Activated B cell treated with CpG ODN at 0.5 μM for 24 hours (primary cell): ENCODE measurements at regions not wholly inside any gene's neighbourhood (a gene's known extent, or its start where the extent isn't known, plus 50 kb on each side); places are given as distances from the start of the nearest gene placed in this dataset.

Experiments
- ATAC-seq: fragments of 200-7000 bp; cut with Tn5 transposase; one replicate; pipeline ENCODE4 v1.10.0; 2021; ENCODE audit warnings: low read depth, mild to moderate bottlenecking, moderate library complexity
- CTCF ChIA-PET: fragments of 350-600 bp; sonication (Branson Sonifier 250); formaldehyde crosslinking; loops from one replicate; lab custom pipeline; 2021; ENCODE audit warnings: antibody characterized with exemption; lab: Charles Lee
- POLR2A ChIA-PET: fragments of 350-600 bp; sonication (Branson Sonifier 250); formaldehyde crosslinking; loops from one replicate; lab custom pipeline; 2021; ENCODE audit warnings: antibody characterized with exemption; lab: Charles Lee
- DNase-seq: peaks from one replicate; pipeline ENCODE4 v3.0.0; 2022
- H3K27ac Mint-ChIP-seq: one replicate; pipeline ENCODE4 v1.8.0; 2020; ENCODE audit warnings: mixed read lengths
- H3K27me3 Mint-ChIP-seq: one replicate; pipeline ENCODE4 v1.8.0; 2021; ENCODE audit warnings: mixed read lengths
- H3K36me3 Mint-ChIP-seq: one replicate; pipeline ENCODE4 v1.8.0; 2021; ENCODE audit warnings: low read depth, mixed read lengths
- H3K4me1 Mint-ChIP-seq: one replicate; pipeline ENCODE4 v1.8.0; 2021; ENCODE audit warnings: mixed read lengths
- H3K4me3 Mint-ChIP-seq: one replicate; pipeline ENCODE4 v1.8.0; 2020; ENCODE audit warnings: mild to moderate bottlenecking, mixed read lengths
- H3K9me3 Mint-ChIP-seq: one replicate; pipeline ENCODE4 v1.8.0; 2020; ENCODE audit warnings: mixed read lengths
- intact Hi-C: fragments of 100-400 bp; cut with micrococcal nuclease; formaldehyde crosslinking; loops from one replicate; pipeline ENCODE4 v1.15.1; 2024
- TF ChIP-seq, protein P1 (sequence below): fragments of 200-600 bp; IDR thresholded peaks from one replicate; pipeline ENCODE4 v1.8.0; 2022; ENCODE audit warnings: antibody characterized with exemption, mild to moderate bottlenecking

DNA sequence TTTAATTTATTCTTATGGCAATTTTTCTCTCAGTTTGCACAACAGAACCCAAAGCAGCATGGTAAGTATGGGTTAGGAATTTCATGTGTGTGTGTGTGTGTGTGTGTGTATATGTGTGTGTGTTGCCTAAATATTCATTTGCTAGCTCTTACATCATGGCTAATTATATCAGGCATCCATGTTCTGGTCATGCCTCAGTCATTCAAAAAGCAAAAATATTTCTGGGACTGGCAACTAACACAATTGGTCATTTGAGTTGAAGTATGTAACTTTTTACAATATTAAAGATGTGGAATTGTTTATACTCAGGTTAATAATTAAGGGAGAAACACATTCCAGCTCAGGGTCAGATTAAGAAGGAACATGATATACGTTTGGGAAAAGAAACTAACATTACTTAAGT is 67.6 kb upstream of the PHYHIPL start:
- CTCF ChIA-PET: no interaction called here
- no peak for DNase-seq
- ATAC-seq: no peak
- Mint-ChIP-seq H3K4me3 (no peak overlapping the region), H3K9me3 (no peaks in the 10 kb centered on the region), H3K27ac (no peak overlapping the region), H3K27me3 (no peaks in the 10 kb centered on the region), H3K36me3 (no peaks in the 10 kb centered on the region), H3K4me1 (no peaks in the 10 kb centered on the region)
- POLR2A ChIA-PET: no interaction called here
- intact Hi-C loops: no loop called here
- TF ChIP-seq, protein P1, sequence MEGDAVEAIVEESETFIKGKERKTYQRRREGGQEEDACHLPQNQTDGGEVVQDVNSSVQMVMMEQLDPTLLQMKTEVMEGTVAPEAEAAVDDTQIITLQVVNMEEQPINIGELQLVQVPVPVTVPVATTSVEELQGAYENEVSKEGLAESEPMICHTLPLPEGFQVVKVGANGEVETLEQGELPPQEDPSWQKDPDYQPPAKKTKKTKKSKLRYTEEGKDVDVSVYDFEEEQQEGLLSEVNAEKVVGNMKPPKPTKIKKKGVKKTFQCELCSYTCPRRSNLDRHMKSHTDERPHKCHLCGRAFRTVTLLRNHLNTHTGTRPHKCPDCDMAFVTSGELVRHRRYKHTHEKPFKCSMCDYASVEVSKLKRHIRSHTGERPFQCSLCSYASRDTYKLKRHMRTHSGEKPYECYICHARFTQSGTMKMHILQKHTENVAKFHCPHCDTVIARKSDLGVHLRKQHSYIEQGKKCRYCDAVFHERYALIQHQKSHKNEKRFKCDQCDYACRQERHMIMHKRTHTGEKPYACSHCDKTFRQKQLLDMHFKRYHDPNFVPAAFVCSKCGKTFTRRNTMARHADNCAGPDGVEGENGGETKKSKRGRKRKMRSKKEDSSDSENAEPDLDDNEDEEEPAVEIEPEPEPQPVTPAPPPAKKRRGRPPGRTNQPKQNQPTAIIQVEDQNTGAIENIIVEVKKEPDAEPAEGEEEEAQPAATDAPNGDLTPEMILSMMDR: no peak

DNA sequence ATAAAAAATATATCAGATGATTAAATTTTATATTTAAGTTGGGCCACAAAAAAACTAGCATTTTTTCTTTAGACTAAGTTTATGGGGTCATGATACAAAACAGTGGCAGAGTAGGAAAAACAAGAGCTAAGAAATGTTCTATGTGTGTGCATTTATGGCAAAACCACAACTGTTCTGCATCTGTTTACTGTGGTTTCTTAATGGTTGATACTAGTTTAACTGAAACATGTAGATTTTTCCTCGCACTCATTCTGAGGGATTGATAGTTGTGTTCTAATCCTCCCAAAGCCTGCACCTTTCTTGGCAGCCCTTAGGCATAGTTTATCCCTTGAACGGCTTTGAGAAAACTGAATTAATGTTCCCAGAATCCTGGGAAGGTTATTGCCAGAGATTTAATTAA is 66.6 kb upstream of the PHYHIPL start:
- TF ChIP-seq, protein P1: no peak
- ChIA-PET CTCF (no interaction called here), POLR2A (no interaction called here)
- Mint-ChIP-seq H3K27me3 (no peaks in the 10 kb centered on the region), H3K4me1 (no peaks in the 10 kb centered on the region), H3K4me3 (no peak overlapping the region), H3K27ac (no peak overlapping the region), H3K36me3 (no peaks in the 10 kb centered on the region), H3K9me3 (no peaks in the 10 kb centered on the region)
- intact Hi-C loops: no loop called here
- DNase-seq (no peak), ATAC-seq (no peak)

DNA sequence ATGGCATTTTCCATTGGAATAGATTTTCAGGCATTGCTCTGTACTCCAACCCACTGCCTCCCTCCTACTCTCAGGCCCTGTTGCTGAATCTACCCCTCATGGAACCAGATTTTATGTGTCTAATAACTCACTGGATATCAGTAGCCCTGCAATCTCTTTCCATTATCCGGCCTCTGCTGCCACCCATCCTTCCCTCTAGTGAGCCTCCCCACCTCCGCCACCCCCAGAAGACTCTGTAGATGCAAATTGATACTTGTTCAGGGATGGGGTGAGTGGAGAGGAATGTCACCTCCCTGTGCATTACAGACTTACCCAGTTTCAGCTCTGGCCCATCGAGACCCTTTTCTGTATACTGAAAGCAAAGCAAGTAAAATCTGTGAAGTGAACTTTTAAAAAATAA is 52.3 kb upstream of the PHYHIPL start:
- no peak overlapping the region for H3K4me3 Mint-ChIP-seq
- no peak for DNase-seq

DNA sequence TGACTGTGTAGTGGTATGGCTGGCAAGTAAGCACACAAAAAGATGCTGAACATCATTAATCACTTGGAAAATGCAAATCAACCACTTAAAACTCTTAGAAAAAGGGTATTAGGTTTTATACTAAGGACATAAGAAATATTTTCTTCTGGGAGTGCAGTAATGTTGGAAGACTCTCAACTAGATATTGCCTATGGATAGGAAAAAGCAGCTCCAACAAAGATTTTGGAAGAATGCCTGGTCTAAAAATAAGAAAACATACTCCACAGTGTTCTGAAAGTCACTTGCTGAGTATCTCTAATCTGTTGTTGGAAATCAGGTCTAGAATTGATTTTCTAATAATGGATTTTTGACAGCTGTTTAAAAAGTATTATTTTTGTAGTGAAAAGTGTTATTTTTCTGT is 50.8 kb upstream of the PHYHIPL start:
- no peak overlapping the region for H3K4me3 Mint-ChIP-seq
- ChIA-PET CTCF (no interaction called here), POLR2A (no interaction called here)
- intact Hi-C loops: no loop called here
- ATAC-seq (no peak), DNase-seq (no peak)
- H3K9me3 Mint-ChIP-seq: peaks cover 8% of the 10 kb centered on the region
- H3K27me3 Mint-ChIP-seq: no peaks in the 10 kb centered on the region
- no peak overlapping the region for H3K27ac Mint-ChIP-seq
- TF ChIP-seq, protein P1: no peak
- no peaks in the 10 kb centered on the region for H3K4me1 Mint-ChIP-seq
- no peaks in the 10 kb centered on the region for H3K36me3 Mint-ChIP-seq

More for the DNA sequence above, 52.3 kb upstream of the PHYHIPL start:
- intact Hi-C loops: no loop called here
- Mint-ChIP-seq H3K36me3 (no peaks in the 10 kb centered on the region), H3K27ac (no peak overlapping the region), H3K4me1 (no peaks in the 10 kb centered on the region), H3K27me3 (no peaks in the 10 kb centered on the region), H3K9me3 (peaks cover 10% of the 10 kb centered on the region)
- TF ChIP-seq, protein P1: no peak
- ChIA-PET POLR2A (no interaction called here), CTCF (no interaction called here)
- no peak for ATAC-seq

DNA sequence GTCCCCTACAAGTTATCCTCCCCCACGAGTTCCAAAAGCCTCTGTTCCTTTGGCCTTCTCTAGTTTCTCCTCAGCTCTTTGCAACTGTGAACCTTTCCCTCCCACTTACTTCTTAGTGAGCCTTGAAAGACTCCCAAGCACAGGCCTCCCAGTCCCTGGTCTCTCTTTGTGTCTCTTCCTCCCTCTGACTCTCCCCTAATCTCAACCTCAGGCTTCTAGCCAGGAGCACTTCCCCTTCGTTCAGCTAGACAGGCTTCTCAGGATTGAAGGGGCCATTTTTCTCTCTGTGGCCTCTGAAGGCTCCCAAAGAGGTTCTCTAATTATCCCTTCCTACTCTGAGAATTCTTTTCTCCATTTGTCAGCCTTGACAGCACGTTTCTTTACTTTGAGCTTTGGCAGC is 50.2 kb upstream of the PHYHIPL start:
- ChIA-PET POLR2A (no interaction called here), CTCF (no interaction called here)
- DNase-seq (no peak), ATAC-seq (no peak)
- TF ChIP-seq, protein P1: no peak
- intact Hi-C loops: no loop called here
- Mint-ChIP-seq H3K4me3 (no peak overlapping the region), H3K27me3 (no peaks in the 10 kb centered on the region), H3K27ac (no peak overlapping the region), H3K4me1 (no peaks in the 10 kb centered on the region), H3K9me3 (peaks cover 3% of the 10 kb centered on the region), H3K36me3 (no peaks in the 10 kb centered on the region)
